Pancreas (tissue), 10 donors: ENCODE measurements at regions not wholly inside any gene's neighbourhood (a gene's known extent, or its start where the extent isn't known, plus 50 kb on each side); places are given as distances from the start of the nearest gene placed in this dataset.

Experiments
- ATAC-seq, 4 donors: fragments of 200-7000 bp; cut with Tn5 transposase; one replicate each; pipeline versions ENCODE4 v1.8.0 to v1.9.1; 2020; ENCODE audit warnings: mild to moderate bottlenecking in 4 of 4, moderate library complexity in 4 of 4
- DNase-seq, 6 donors: peaks; one replicate each; pipeline ENCODE4 v3.0.0-alpha.2; 2020
- FAIRE-seq: peaks from 2 replicates; lab custom pipeline; 2012; peaks lifted over from hg19 to GRCh38; lab: Jason Lieb, UNC
- H3K27ac ChIP-seq, 4 donors: fragments of 200-600 bp; sonication (generic); 1 replicate in 3 of 4; 2 replicates in 1 of 4; pipeline versions ENCODE4 v1.5.0 to v1.8.0; 2020
- H3K27me3 ChIP-seq, 4 donors: fragments of 200-600 bp; one replicate each; pipeline ENCODE4 v1.8.0; 2021
- H3K36me3 ChIP-seq, 3 donors: fragments of 200-600 bp; sonication (generic) in 1 of 3; one replicate each; pipeline versions ENCODE4 v1.5.0 to v1.8.0; 2020 to 2021
- H3K4me1 ChIP-seq, 3 donors: fragments of 200-600 bp; one replicate each; pipeline ENCODE4 v1.8.0; 2021
- H3K4me3 ChIP-seq, 4 donors: fragments of 200-600 bp; sonication (generic) in 2 of 4; one replicate each; pipeline versions ENCODE4 v1.5.0 to v1.8.0; 2020 to 2021
- H3K9me3 ChIP-seq, 4 donors: fragments of 200-600 bp; one replicate each; pipeline ENCODE4 v1.8.0; 2021
- CTCF ChIP-seq, 4 donors: fragments of 200-600 bp; sonication (generic) in 3 of 4; IDR thresholded peaks; one replicate each; pipeline versions ENCODE4 v1.5.0 to v1.8.0; 2021; ENCODE audit warnings: antibody characterized with exemption in 4 of 4
- WGBS, 2 donors: extraction: QIAGEN DNeasy Blood & Tissue Kit; methylation state at CpG; one replicate each; pipeline ENCODE4 v1.1.7; 2013; 5-methylcytosine and 5-hydroxymethylcytosine counted together
- intact Hi-C, 3 donors: fragments of 100-400 bp; cut with DNase I; formaldehyde crosslinking; loops; one replicate each; pipeline versions ENCODE4 v1.11.1 to v1.14.2; 2022
- donor health status: healthy with polysubstance abuse.
- donor health status: DM: no; HTN: no; CAD: no; lungs with moderate emphysema.
- donor health status: DM: no; HTN: no; CAD: no.
- donor health status: control.
- donor health status: control.
- donor health status: Bipolar disorder and iron deficiency.
- donor health status: DM: yes; HTN: yes; CAD: no.
- donor health status: DM: no; HTN: no; CAD: no.
- donor health status: DM: no; HTN: no; CAD: no.
- donor health status: DM: yes; HTN: yes; CAD: no.

GRCh38 chr2:66721776-66722175 lies 286.9 kb downstream of the MEIS1 start:
- no peak for DNase-seq
- Histone ChIP-seq H3K36me3 (no peaks in the 10 kb centered on the region), H3K27me3 (no peaks in the 10 kb centered on the region), H3K4me1 (no peaks in the 10 kb centered on the region), H3K27ac (no peak overlapping the region), H3K4me3 (no peak overlapping the region), H3K9me3 (no peaks in the 10 kb centered on the region)
- no peak for FAIRE-seq
- no peak for TF ChIP-seq CTCF (IDR thresholded peaks at IDR 0.05)
- WGBS, 2 donors, result 89 to 100% methylated on average over 1 of the region's 1 CpG
- intact Hi-C loops, result no loop called here
- no peak for ATAC-seq

DNA sequence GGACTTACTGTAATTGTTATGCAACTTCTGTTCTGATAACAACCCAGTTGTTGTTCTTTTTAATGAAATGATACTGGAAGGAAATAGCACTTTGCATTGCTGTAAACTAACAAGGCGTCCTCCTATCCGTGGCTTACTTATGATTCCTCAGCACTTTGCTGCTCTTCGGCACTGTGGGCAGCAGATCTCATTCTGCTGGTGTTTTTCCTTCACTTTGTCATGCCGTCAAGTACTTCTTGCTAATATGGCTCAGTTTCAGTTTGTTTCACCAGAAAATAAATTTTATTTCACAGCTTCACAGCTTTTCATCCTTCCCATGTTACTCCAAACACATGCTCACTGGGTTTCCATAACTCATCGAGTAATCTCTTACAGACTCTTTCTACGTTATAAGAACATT lies 289.3 kb downstream of the MEIS1 start:
- Histone ChIP-seq H3K4me1 (no peaks in the 10 kb centered on the region), H3K4me3 (no peak overlapping the region), H3K9me3 (no peaks in the 10 kb centered on the region), H3K27ac (no peak overlapping the region), H3K27me3 (no peaks in the 10 kb centered on the region), H3K36me3 (no peaks in the 10 kb centered on the region)
- WGBS, 2 donors, result 92 to 93% methylated on average over 6 of the region's 6 CpGs
- no peak for FAIRE-seq
- no peak for ATAC-seq
- no peak for DNase-seq
- intact Hi-C loops, result no loop called here
- TF ChIP-seq CTCF (IDR thresholded peaks at IDR 0.05), result no peak

DNA sequence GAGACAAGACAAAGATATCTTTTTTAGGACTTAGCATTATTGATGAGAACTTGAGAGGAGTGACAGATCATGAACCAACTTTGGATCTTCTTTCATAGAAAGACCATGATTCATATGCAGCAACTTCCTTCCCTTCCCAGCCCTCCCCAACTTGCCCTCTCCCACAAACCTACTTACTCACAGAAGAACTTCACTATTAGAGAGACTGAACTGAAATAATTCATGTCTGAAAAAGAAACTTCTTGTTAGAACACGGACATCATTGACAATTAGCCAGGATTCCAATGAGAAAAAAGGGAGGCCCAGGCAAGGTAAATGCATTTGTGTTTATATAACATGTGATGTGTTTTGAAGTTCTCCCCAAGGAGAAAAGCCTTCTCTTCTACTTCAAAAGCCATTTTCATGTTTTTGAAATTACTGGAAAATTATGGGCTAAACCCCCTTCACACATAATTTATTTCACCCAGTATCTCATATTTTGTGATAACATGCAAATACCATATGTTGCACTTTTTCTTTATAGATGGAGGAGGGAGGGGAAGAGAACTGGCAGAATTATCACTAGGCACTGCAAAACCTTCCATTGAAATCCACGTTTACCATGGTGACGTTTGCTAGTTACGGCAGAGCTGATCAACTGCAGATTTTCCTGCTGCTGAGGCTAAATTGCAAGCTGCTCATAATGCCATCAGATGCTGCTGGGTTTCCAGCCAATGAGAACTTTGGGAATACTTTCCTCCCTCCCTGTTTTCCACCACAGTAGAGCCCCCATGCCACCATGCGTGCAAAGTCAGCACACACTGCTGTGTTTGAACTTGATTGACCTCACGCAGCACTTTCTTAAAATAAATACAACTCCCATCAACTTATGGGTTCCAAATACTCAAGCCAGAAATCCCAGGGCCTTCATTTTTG lies 294.7 kb downstream of the MEIS1 start:
- ATAC-seq (no peak), DNase-seq (no peak), FAIRE-seq (no peak)
- H3K27me3 ChIP-seq, result peaks cover 0 to 1% (median 0%) of the 10 kb centered on the region in 4 donors
- H3K36me3 ChIP-seq, result no peaks in the 10 kb centered on the region
- no peaks in the 10 kb centered on the region for H3K4me1 ChIP-seq
- no peak overlapping the region for H3K4me3 ChIP-seq
- WGBS, 2 donors, result 89 to 90% methylated on average over 6 of the region's 6 CpGs
- no peaks in the 10 kb centered on the region for H3K9me3 ChIP-seq
- H3K27ac ChIP-seq, result no peak overlapping the region
- intact Hi-C loops, result no loop called here
- no peak for TF ChIP-seq CTCF (IDR thresholded peaks at IDR 0.05)

DNA sequence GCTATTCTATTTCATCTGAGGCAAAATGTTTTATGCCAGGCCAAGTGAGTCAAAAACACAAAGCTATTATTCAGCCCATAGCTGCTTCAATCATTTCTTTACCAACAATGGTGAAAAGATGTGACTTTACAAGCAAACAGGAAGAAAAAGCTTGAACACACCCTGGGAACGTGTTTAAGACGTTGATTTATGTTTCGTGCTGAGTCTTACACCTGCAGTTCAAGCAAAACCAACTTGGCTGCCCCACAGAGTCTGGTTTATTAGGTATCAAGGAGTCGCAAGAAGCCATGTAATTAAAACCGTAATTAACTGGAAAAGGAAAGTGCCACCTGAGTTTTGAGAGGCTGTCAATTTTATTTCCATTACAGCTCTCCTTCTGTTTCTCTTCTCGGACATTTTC lies 295.5 kb downstream of the MEIS1 start:
- WGBS, 2 donors, result 93% methylated on average over 6 of the region's 6 CpGs

More for the DNA sequence above, 295.5 kb downstream of the MEIS1 start:
- Histone ChIP-seq H3K4me1 (no peaks in the 10 kb centered on the region), H3K36me3 (no peaks in the 10 kb centered on the region), H3K4me3 (no peak overlapping the region), H3K27ac (no peak overlapping the region), H3K9me3 (no peaks in the 10 kb centered on the region), H3K27me3 (peaks cover 0 to 3% (median 0%) of the 10 kb centered on the region in 4 donors)
- ATAC-seq (no peak), FAIRE-seq (no peak), DNase-seq (no peak)
- intact Hi-C loops, result no loop called here
- no peak for TF ChIP-seq CTCF (IDR thresholded peaks at IDR 0.05)
